ENCODE measurements at regions not wholly inside any gene's neighbourhood (a gene's known extent, or its start where the extent isn't known, plus 50 kb on each side); places are given as distances from the start of the nearest gene placed in this dataset.
A peak's percentile ranks its signal among the peaks of the same experiment; 100 is the strongest.

GRCh38 chr17:36816214-36816906 lies 120.9 kb upstream of the LHX1 start:
- Histone ChIP-seq H3K27me3 (peaks cover 0 to 80% of the 10 kb centered on the region in 2 donors), H3K4me1 (no peaks in the 10 kb centered on the region), H3K9me3 (no peaks in the 10 kb centered on the region), H3K36me3 (no peaks in the 10 kb centered on the region), H3K27ac (no peak overlapping the region), H3K4me3 (no peak overlapping the region)
- intact Hi-C loops (cut with DNase I; ENCODE audit: low total_unique reads) = no loop called here
- peak in 1 of 2 donors; percentile 41 for DNase-seq
- no peak for TF ChIP-seq CTCF (IDR thresholded peaks at IDR 0.05)

GRCh38 chr17:36816907-36817288 lies 120.4 kb upstream of the LHX1 start:
- H3K4me3 ChIP-seq = no peak overlapping the region
- peaks cover 0 to 84% of the 10 kb centered on the region in 2 donors for H3K27me3 ChIP-seq
- no peak for DNase-seq

GRCh38 chr17:36817483-36818048 lies 119.7 kb upstream of the LHX1 start:
- no peak overlapping the region for H3K4me3 ChIP-seq
- no peaks in the 10 kb centered on the region for H3K36me3 ChIP-seq
- H3K27me3 ChIP-seq = peaks cover 0 to 81% of the 10 kb centered on the region in 2 donors
- H3K4me1 ChIP-seq = no peaks in the 10 kb centered on the region
- no peak overlapping the region for H3K27ac ChIP-seq
- H3K9me3 ChIP-seq = no peaks in the 10 kb centered on the region
- no peak for DNase-seq
- no peak for TF ChIP-seq CTCF (IDR thresholded peaks at IDR 0.05)
- intact Hi-C loops (cut with DNase I; ENCODE audit: low total_unique reads) = no loop called here

More at GRCh38 chr17:36816907-36817288, 120.4 kb upstream of the LHX1 start:
- no peak for TF ChIP-seq CTCF (IDR thresholded peaks at IDR 0.05)
- H3K36me3 ChIP-seq = no peaks in the 10 kb centered on the region
- intact Hi-C loops (cut with DNase I; ENCODE audit: low total_unique reads) = no loop called here
- H3K9me3 ChIP-seq = no peaks in the 10 kb centered on the region
- H3K4me1 ChIP-seq = no peaks in the 10 kb centered on the region
- no peak overlapping the region for H3K27ac ChIP-seq

- intact Hi-C loops (cut with DNase I; ENCODE audit: low total_unique reads) = no loop called here
- H3K36me3 ChIP-seq = no peaks in the 10 kb centered on the region
- TF ChIP-seq CTCF (IDR thresholded peaks at IDR 0.05) = no peak
- H3K4me1 ChIP-seq = no peaks in the 10 kb centered on the region
- DNase-seq = no peak
- no peak overlapping the region for H3K4me3 ChIP-seq
- H3K9me3 ChIP-seq = no peaks in the 10 kb centered on the region
- H3K27me3 ChIP-seq = peaks cover 0 to 74% of the 10 kb centered on the region in 2 donors
- H3K27ac ChIP-seq = no peak overlapping the region
Measured at GRCh38 chr17:36818134-36818825, 119.0 kb upstream of the LHX1 start.

- H3K27me3 ChIP-seq = peaks cover 0 to 70% of the 10 kb centered on the region in 2 donors
- H3K4me3 ChIP-seq = no peak overlapping the region
Measured at GRCh38 chr17:36823850-36824677, 113.2 kb upstream of the LHX1 start.

More at GRCh38 chr17:36823850-36824677, 113.2 kb upstream of the LHX1 start:
- Histone ChIP-seq H3K9me3 (no peaks in the 10 kb centered on the region), H3K4me1 (no peaks in the 10 kb centered on the region), H3K27ac (no peak overlapping the region), H3K36me3 (no peaks in the 10 kb centered on the region)
- DNase-seq = no peak
- no peak for TF ChIP-seq CTCF (IDR thresholded peaks at IDR 0.05)
- intact Hi-C loops (cut with DNase I; ENCODE audit: low total_unique reads) = no loop called here
